Kidney (tissue), 13 donors: ENCODE measurements at regions not wholly inside any gene's neighbourhood (a gene's known extent, or its start where the extent isn't known, plus 50 kb on each side); places are given as distances from the start of the nearest gene placed in this dataset.

Source experiments
- DNase-seq, 5 donors: peaks; one replicate each; pipeline ENCODE4 v3.0.0-alpha.2; 2013 to 2020
- FAIRE-seq: peaks from 2 replicates; lab custom pipeline; 2012; peaks lifted over from hg19 to GRCh38; lab: Jason Lieb, UNC
- H3K27ac ChIP-seq, 2 donors: one replicate each; pipeline ENCODE4 v1.7.0; 2013; ENCODE audit warnings: low read depth in 2 of 2, low read length in 2 of 2, inconsistent platforms in 1 of 2
- H3K27me3 ChIP-seq: one replicate; pipeline ENCODE4 v1.7.1; 2013; ENCODE audit warnings: low read length, inconsistent platforms; ENCODE audit not compliant: control insufficient read depth, insufficient read depth
- H3K36me3 ChIP-seq, 3 donors: one replicate each; pipeline versions ENCODE4 v1.7.0 to v1.7.1; 2013; ENCODE audit warnings: low read length in 3 of 3, control low read depth in 1 of 3, inconsistent platforms in 1 of 3; ENCODE audit not compliant: insufficient read depth in 3 of 3, control insufficient read depth in 2 of 3
- H3K4me1 ChIP-seq, 3 donors: one replicate each; pipeline versions ENCODE4 v1.7.0 to v1.7.1; 2013; ENCODE audit warnings: low read length in 3 of 3, inconsistent platforms in 1 of 3, low read depth in 1 of 3; ENCODE audit not compliant: control insufficient read depth in 2 of 3, insufficient read depth in 2 of 3
- H3K4me3 ChIP-seq, 3 donors: one replicate each; pipeline versions ENCODE4 v1.7.0 to v1.8.1; 2013; ENCODE audit warnings: low read length in 3 of 3, control low read depth in 1 of 3, inconsistent platforms in 1 of 3
- H3K9ac ChIP-seq, 3 donors: one replicate each; pipeline versions ENCODE4 v1.7.0 to v1.7.1; 2013; ENCODE audit warnings: low read length in 3 of 3, control low read depth in 1 of 3, inconsistent platforms in 1 of 3
- H3K9me3 ChIP-seq, 3 donors: one replicate each; pipeline versions ENCODE4 v1.7.0 to v1.7.1; 2013; ENCODE audit warnings: low read length in 3 of 3, control low read depth in 1 of 3, inconsistent platforms in 1 of 3; ENCODE audit not compliant: control insufficient read depth in 2 of 3, insufficient read depth in 1 of 3
- intact Hi-C: fragments of 100-400 bp; cut with DNase I; formaldehyde crosslinking; loops from one replicate; pipeline ENCODE4 v1.11.1; 2022
- TF ChIP-seq, protein P1 (sequence below): IDR thresholded peaks from 3 replicates; pipeline ENCODE4 v1.5.1; 2012; ENCODE audit warnings: mild to moderate bottlenecking, moderate library complexity, borderline replicate concordance; ENCODE audit not compliant: insufficient read depth; ENCODE audit errors: extremely low read depth
- donor health status: control.
- donor health status: control.
- donor health status: control.
- donor health status: control.
- donor health status: control.
- donor health status: DM: yes; HTN: yes; CAD: no.
- donor health status: Normal renal cell carcinoma (clear cell type).

DNA sequence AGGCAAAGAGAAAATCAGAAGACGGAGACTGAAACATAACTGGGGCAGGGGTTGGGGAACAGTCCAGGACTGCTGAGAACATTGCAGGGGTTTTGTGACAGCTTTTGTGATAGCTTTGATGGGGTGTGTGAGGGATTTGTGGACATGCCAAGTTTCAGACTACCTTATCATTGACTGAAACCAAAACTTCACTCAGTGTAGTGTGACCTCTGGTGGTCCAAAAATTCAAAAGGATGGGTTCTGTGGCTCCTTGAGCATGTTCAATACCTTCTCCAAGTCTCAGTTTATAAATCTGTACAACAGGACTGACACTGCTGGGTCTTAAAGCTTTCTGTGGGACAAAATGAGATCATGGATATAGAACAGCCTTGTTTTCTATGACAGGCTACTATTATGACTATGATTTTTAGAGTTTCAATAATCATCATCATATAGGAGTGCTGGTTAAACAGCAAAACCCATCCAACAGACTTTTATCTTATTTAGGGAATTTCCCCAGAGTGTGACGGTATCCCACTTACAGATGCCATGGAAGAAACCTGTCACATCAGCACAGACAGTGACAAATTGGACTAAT lies 259.2 kb upstream of the SLC14A2 start:
- H3K9me3 ChIP-seq = no peaks in the 10 kb centered on the region
- FAIRE-seq (no peak), DNase-seq (peak in 1 of 5 donors; percentile 19)
- no peaks in the 10 kb centered on the region for H3K27me3 ChIP-seq
- H3K9ac ChIP-seq = no peak overlapping the region
- H3K36me3 ChIP-seq = no peaks in the 10 kb centered on the region
- TF ChIP-seq, protein P1, sequence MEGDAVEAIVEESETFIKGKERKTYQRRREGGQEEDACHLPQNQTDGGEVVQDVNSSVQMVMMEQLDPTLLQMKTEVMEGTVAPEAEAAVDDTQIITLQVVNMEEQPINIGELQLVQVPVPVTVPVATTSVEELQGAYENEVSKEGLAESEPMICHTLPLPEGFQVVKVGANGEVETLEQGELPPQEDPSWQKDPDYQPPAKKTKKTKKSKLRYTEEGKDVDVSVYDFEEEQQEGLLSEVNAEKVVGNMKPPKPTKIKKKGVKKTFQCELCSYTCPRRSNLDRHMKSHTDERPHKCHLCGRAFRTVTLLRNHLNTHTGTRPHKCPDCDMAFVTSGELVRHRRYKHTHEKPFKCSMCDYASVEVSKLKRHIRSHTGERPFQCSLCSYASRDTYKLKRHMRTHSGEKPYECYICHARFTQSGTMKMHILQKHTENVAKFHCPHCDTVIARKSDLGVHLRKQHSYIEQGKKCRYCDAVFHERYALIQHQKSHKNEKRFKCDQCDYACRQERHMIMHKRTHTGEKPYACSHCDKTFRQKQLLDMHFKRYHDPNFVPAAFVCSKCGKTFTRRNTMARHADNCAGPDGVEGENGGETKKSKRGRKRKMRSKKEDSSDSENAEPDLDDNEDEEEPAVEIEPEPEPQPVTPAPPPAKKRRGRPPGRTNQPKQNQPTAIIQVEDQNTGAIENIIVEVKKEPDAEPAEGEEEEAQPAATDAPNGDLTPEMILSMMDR = no peak
- H3K4me3 ChIP-seq = no peak overlapping the region
- no peak overlapping the region for H3K27ac ChIP-seq
- H3K4me1 ChIP-seq = peaks cover 0 to 2% (median 0%) of the 10 kb centered on the region in 3 donors
- intact Hi-C loops = no loop called here

DNA sequence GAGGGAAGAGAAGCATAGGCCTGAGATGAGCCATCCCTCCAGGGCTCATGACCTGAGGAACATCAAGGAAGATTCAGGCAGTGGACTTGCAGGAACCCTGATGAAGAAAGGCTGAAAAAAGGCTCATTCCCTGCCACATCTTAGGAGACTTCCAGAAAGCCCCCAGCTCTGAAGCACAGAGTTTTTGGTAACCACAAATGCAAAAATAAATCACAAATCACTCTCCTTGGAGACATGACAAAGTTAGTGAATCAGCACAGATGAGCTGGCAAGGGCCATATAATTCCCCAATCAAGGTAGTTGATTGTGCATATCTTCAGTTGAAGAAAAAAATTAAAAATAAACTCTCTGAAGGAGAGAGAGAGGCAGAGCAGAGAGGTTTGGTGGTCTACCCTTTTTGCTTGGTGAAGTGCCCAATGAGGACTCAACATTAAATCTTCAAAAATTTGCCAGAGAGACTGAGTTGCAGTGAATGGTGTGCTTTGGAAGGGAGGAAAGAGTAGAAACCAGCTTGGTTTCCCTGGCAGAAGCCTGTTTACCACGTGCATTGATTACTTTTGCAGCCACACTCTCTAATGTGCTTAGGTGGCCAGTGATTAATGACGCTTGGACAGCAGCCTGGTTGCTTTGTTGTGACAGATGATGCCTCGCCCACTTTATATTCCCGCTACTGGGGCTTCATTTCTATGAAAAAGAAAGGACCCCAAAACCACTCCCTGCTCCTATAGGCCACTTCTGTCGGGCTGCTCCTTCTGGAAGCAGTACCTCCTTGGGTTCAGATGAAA lies 257.4 kb upstream of the SLC14A2 start:
- no peak overlapping the region for H3K4me3 ChIP-seq
- no peak overlapping the region for H3K27ac ChIP-seq
- no peaks in the 10 kb centered on the region for H3K36me3 ChIP-seq
- DNase-seq (peak in 2 of 5 donors; percentile 40 to 65), FAIRE-seq (no peak)
- H3K27me3 ChIP-seq = no peaks in the 10 kb centered on the region
- H3K9me3 ChIP-seq = no peaks in the 10 kb centered on the region
- TF ChIP-seq, protein P1 = no peak
- H3K4me1 ChIP-seq = peaks cover 0 to 2% (median 0%) of the 10 kb centered on the region in 3 donors
- intact Hi-C loops = no loop called here
- no peak overlapping the region for H3K9ac ChIP-seq

DNA sequence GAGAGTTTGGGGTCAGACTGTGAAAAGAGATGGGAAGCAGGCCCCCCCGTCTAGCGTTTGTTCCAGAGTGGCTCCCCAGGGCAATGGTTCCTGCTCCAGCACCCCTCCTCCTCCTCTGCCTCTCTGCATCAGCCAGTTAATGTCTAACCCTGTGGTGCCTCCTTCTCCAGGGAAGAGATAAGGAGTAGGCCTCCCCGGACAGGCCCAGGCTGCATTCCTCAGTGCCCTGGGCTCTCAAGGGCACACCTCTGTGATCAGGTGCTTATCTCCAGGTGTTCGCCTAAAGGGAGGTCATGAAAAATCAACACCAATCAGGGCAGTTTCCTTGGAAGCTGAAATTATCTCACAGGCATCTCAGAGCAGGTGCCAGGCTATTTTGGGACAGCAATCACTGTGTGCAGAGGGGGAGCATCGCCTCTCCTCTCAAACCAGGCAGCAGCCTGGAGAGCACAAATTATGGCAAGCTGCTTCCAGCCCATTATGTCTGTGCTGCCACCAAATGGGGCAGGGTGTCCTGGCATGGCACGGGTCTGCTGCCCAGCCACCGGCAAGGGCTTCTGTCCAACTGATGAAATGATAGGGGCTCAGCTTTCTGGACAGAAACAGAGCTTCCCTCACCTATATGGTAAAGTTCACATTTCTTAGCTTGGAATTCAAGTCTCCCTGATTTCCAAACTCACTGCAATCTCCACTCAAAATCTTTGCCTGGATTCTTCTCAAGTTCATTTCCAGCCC lies 255.8 kb upstream of the SLC14A2 start:
- no peak overlapping the region for H3K9ac ChIP-seq
- H3K27ac ChIP-seq = no peak overlapping the region
- TF ChIP-seq, protein P1 = no peak
- H3K9me3 ChIP-seq = no peaks in the 10 kb centered on the region
- DNase-seq (peak in 3 of 5 donors; percentile 29 to 53 (median 37)), FAIRE-seq (no peak)
- intact Hi-C loops = no loop called here
- no peak overlapping the region for H3K4me3 ChIP-seq
- H3K27me3 ChIP-seq = no peaks in the 10 kb centered on the region
- H3K4me1 ChIP-seq = peaks cover 0 to 2% (median 0%) of the 10 kb centered on the region in 3 donors
- H3K36me3 ChIP-seq = no peaks in the 10 kb centered on the region
